ENCODE measurements at regions not wholly inside any gene's neighbourhood (a gene's known extent, or its start where the extent isn't known, plus 50 kb on each side); places are given as distances from the start of the nearest gene placed in this dataset.
"Not testable (repeated sequence)": the region's sequence is repeated elsewhere in the genome, so short reads cannot be mapped to it uniquely, and the experiment has no call there.

DNA sequence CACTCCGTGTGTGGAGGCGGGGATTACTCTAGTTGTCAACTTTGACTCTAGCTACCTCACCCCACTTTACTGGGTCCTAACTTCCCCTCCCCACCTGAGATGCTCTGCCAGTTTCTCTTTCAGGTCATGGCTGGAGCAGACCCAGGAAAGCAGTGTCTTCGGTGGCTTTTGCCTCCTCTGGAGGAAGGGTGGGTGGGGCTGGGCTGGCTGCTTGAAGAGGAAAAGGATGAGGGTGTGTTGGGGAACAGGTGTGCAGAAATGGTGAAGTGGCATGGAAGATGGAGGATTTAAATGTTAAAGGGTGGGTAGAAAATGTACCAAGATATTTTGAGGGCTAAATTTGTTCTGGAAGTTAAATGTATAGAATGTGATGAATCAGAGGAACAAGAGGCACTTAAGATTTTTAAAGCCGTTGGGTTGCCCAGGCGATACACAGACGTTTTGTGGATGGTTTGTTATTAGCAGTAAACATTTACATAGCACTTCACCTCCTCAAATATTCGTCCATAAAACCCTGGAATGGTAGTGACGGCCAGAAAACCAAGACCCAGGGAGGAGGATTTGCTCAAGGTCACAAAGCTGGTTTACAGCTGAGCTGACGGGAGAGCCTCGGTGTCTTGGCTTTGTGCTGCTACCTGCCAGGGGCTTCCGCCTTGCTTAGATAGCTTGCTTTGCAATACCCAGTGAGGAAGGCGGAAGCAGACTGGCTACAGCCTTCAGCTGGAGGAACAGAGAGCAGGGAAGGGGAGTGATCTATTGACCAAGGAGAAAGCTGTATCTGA, 72.2 kb upstream of the PRMT8 start:
- DNase-seq (ENCODE audit: low read depth) = no peak
- peaks cover 3% of the 10 kb centered on the region for H3K27me3 ChIP-seq (ENCODE audit: control insufficient read depth, insufficient read depth, low read length)
- TF ChIP-seq CTCF (IDR thresholded peaks at IDR 0.05; ENCODE audit: insufficient read depth, low read length, poor library complexity, severe bottlenecking) = no peak
- H3K4me3 ChIP-seq (ENCODE audit: low read depth, low read length) = no peak overlapping the region
- H3K36me3 ChIP-seq (ENCODE audit: control insufficient read depth, insufficient read depth, low read length) = no peaks in the 10 kb centered on the region

DNA sequence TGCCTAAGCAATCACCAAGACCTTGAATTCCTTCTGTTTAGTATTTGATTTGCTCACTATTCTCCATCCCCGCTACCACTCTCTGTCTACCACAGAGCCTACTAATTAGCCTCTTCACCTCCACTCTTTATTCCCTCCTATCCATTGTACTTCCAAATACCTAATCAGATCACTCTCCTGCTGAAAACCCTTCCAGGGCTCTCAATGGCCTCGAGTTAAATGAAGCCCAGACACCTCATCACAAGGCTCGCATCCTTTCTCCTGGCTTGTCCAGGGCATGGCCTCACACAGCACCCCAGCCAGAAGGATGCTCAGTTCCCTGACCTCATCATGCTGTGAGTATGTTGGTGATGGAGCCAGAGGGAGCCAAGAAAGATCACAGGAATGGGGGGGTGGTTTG, 71.4 kb upstream of the PRMT8 start:
- TF ChIP-seq CTCF (IDR thresholded peaks at IDR 0.05; ENCODE audit: insufficient read depth, low read length, poor library complexity, severe bottlenecking) = no peak
- Histone ChIP-seq H3K27me3 (ENCODE audit: control insufficient read depth, insufficient read depth, low read length) (peaks cover 3% of the 10 kb centered on the region), H3K36me3 (ENCODE audit: control insufficient read depth, insufficient read depth, low read length) (no peaks in the 10 kb centered on the region), H3K4me3 (ENCODE audit: low read depth, low read length) (no peak overlapping the region)
- DNase-seq (ENCODE audit: low read depth) = no peak

DNA sequence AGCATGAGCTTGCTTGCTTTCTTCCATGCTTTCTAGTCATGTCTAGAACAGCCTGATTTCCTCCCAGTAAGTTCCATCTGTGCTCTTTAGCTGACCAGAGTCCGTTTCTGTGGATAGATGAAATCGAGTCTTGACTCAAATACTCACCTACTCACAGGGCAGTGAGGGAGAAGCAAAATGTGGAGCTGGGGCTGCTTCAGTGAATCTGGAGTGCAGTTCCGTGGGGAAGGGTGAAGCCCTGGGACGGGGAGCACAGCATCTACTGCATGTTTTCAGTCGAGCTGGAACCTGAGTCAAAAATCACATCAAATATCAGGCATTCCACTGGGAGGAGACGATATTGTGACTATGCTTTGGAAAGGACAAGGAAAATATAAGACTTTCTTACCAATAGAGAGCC, 70.3 kb upstream of the PRMT8 start:
- Histone ChIP-seq H3K4me3 (ENCODE audit: low read depth, low read length) (no peak overlapping the region), H3K27me3 (ENCODE audit: control insufficient read depth, insufficient read depth, low read length) (peaks cover 3% of the 10 kb centered on the region), H3K36me3 (ENCODE audit: control insufficient read depth, insufficient read depth, low read length) (no peaks in the 10 kb centered on the region)
- DNase-seq (ENCODE audit: low read depth) = no peak
- TF ChIP-seq CTCF (IDR thresholded peaks at IDR 0.05; ENCODE audit: insufficient read depth, low read length, poor library complexity, severe bottlenecking) = no peak

GRCh38 chr12:3421191-3421978, 69.6 kb upstream of the PRMT8 start:
- Histone ChIP-seq H3K36me3 (ENCODE audit: control insufficient read depth, insufficient read depth, low read length) (no peaks in the 10 kb centered on the region), H3K27me3 (ENCODE audit: control insufficient read depth, insufficient read depth, low read length) (peaks cover 3% of the 10 kb centered on the region), H3K4me3 (ENCODE audit: low read depth, low read length) (no peak overlapping the region)
- DNase-seq (ENCODE audit: low read depth) = no peak
- TF ChIP-seq CTCF (IDR thresholded peaks at IDR 0.05; ENCODE audit: insufficient read depth, low read length, poor library complexity, severe bottlenecking) = no peak

DNA sequence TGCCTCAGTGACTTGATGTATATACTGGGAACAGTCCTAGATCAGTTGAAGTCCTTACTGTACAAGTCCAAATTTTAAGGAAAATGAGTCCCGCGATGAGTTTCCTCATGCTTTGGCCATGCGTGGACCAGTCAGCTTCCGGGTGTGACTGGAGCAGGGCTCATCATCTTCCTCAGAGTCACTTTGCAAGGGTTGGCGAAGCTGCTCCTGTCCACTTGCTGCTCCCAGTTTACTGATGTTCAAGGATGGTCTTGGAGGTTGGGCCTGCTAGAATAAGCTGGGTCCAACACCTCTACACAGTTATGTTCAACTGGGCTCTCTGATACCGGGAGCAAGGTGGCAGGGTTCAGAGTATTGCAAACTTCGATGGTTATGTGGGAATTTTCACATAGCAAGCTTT, 66.2 kb upstream of the PRMT8 start:
- not testable (repeated sequence) for H3K4me3 ChIP-seq (ENCODE audit: low read depth, low read length); DNase-seq (ENCODE audit: low read depth); H3K36me3 ChIP-seq (ENCODE audit: control insufficient read depth, insufficient read depth, low read length); H3K27me3 ChIP-seq (ENCODE audit: control insufficient read depth, insufficient read depth, low read length)

DNA sequence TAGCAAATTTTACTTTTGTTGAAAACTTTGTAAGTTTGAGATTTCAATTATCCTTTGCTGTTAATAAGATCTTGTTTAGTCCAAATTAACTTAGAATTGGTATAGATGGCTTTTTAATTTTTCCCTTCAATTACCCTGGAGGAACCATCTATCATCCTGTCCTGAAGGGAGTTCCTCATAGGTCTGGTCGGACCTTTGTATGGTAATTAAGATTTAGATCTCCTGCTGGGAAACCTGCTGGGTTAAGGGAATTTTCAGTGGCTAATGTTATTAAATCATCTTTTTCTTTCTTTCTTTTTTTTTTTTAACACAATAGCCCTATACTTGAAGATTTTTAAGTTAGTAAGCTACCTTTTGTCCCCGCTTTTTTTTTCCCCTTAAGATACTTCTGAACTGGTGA, 63.0 kb upstream of the PRMT8 start:
- Histone ChIP-seq H3K27me3 (ENCODE audit: control insufficient read depth, insufficient read depth, low read length) (no peaks in the 10 kb centered on the region), H3K36me3 (ENCODE audit: control insufficient read depth, insufficient read depth, low read length) (no peaks in the 10 kb centered on the region), H3K4me3 (ENCODE audit: low read depth, low read length) (no peak overlapping the region)
- TF ChIP-seq CTCF (IDR thresholded peaks at IDR 0.05; ENCODE audit: insufficient read depth, low read length, poor library complexity, severe bottlenecking) = no peak
- DNase-seq (ENCODE audit: low read depth) = no peak

Measured in kidney epithelial cell (primary cell).